Sciatic nerve (tissue), 2 donors: ENCODE measurements at regions not wholly inside any gene's neighbourhood (a gene's known extent, or its start where the extent isn't known, plus 50 kb on each side); places are given as distances from the start of the nearest gene placed in this dataset.

Experiments
- ATAC-seq: fragments of 200-7000 bp; cut with Tn5 transposase; one replicate; pipeline ENCODE4 v1.9.1; 2020; ENCODE audit warnings: mild to moderate bottlenecking, moderate library complexity
- DNase-seq: peaks from one replicate; pipeline ENCODE4 v3.0.0-alpha.2; 2020; ENCODE audit warnings: low spot score
- intact Hi-C: fragments of 100-400 bp; cut with DNase I; formaldehyde crosslinking; loops from one replicate; pipeline ENCODE4 v1.14.2; 2022
- donor health status: DM: no; HTN: no; CAD: no.
- donor health status: DM: no; HTN: no; CAD: no.

GRCh38 chr3:181952221-181952620 is 240.5 kb downstream of the SOX2 start:
- intact Hi-C loops, result no loop called here
- DNase-seq (no peak), ATAC-seq (no peak)

GRCh38 chr3:181952929-181953328 is 241.2 kb downstream of the SOX2 start:
- DNase-seq (no peak), ATAC-seq (no peak)
- intact Hi-C loops, result no loop called here

GRCh38 chr3:181955566-181955965 is 243.8 kb downstream of the SOX2 start:
- DNase-seq, result no peak
- no peak for ATAC-seq
- intact Hi-C loops, result no loop called here

GRCh38 chr3:181956122-181956521 is 244.4 kb downstream of the SOX2 start:
- ATAC-seq (no peak), DNase-seq (no peak)
- intact Hi-C loops, result no loop called here

- intact Hi-C loops, result no loop called here
- no peak for DNase-seq
- no peak for ATAC-seq
Observed at GRCh38 chr3:181966393-181966792, 254.7 kb downstream of the SOX2 start.

- no peak for DNase-seq
- ATAC-seq, result no peak
- intact Hi-C loops, result no loop called here
Observed at GRCh38 chr3:181969925-181970324, 258.2 kb downstream of the SOX2 start.

- ATAC-seq (no peak), DNase-seq (no peak)
- intact Hi-C loops, result no loop called here
Observed at GRCh38 chr3:181971424-181971823, 259.7 kb downstream of the SOX2 start.

- DNase-seq (no peak), ATAC-seq (no peak)
- intact Hi-C loops, result no loop called here
Observed at GRCh38 chr3:181974198-181974597, 262.5 kb downstream of the SOX2 start.

GRCh38 chr3:181976526-181976925 is 264.8 kb downstream of the SOX2 start:
- intact Hi-C loops, result no loop called here
- ATAC-seq (no peak), DNase-seq (no peak)

GRCh38 chr3:181985386-181985785 is 273.7 kb downstream of the SOX2 start:
- ATAC-seq (no peak), DNase-seq (no peak)
- intact Hi-C loops, result no loop called here

GRCh38 chr3:181987736-181988135 is 276.0 kb downstream of the SOX2 start:
- DNase-seq (no peak), ATAC-seq (no peak)
- intact Hi-C loops, result no loop called here

GRCh38 chr3:181998828-181999227 is 287.1 kb downstream of the SOX2 start:
- DNase-seq, result no peak
- intact Hi-C loops, result no loop called here
- ATAC-seq, result no peak

GRCh38 chr3:181999314-181999713 is 287.6 kb downstream of the SOX2 start:
- intact Hi-C loops, result no loop called here
- ATAC-seq, result no peak

GRCh38 chr3:182000447-182000846 is 288.7 kb downstream of the SOX2 start:
- DNase-seq, result no peak
- intact Hi-C loops, result no loop called here
- no peak for ATAC-seq

More at GRCh38 chr3:181999314-181999713, 287.6 kb downstream of the SOX2 start:
- no peak for DNase-seq

- no peak for ATAC-seq
- no peak for DNase-seq
- intact Hi-C loops, result no loop called here
Observed at GRCh38 chr3:182005219-182005618, 293.5 kb downstream of the SOX2 start.

GRCh38 chr3:182005701-182006100 is 294.0 kb downstream of the SOX2 start:
- no peak for DNase-seq
- intact Hi-C loops, result no loop called here
- no peak for ATAC-seq

GRCh38 chr3:182006431-182006830 is 294.7 kb downstream of the SOX2 start:
- intact Hi-C loops, result no loop called here
- ATAC-seq, result no peak
- no peak for DNase-seq

- intact Hi-C loops, result no loop called here
- ATAC-seq, result no peak
- DNase-seq, result no peak
Observed at GRCh38 chr3:182007441-182007840, 295.7 kb downstream of the SOX2 start.

- intact Hi-C loops, result no loop called here
- no peak for ATAC-seq
- no peak for DNase-seq
Observed at GRCh38 chr3:182018361-182018760, 306.6 kb downstream of the SOX2 start.

GRCh38 chr3:182019926-182020325 is 308.2 kb downstream of the SOX2 start:
- intact Hi-C loops, result no loop called here
- ATAC-seq (no peak), DNase-seq (no peak)

GRCh38 chr3:182023843-182024242 is 312.1 kb downstream of the SOX2 start:
- DNase-seq (no peak), ATAC-seq (no peak)
- intact Hi-C loops, result no loop called here

GRCh38 chr3:182027366-182027765 is 315.6 kb downstream of the SOX2 start:
- DNase-seq (no peak), ATAC-seq (no peak)
- intact Hi-C loops, result no loop called here
